CD14-positive monocyte (primary cell): ENCODE measurements at regions not wholly inside any gene's neighbourhood (a gene's known extent, or its start where the extent isn't known, plus 50 kb on each side); places are given as distances from the start of the nearest gene placed in this dataset.
A peak's percentile ranks its signal among the peaks of the same experiment; 100 is the strongest.

ENCODE experiments used
- DNase-seq, 3 donors: peaks; one replicate each; pipeline ENCODE4 v3.0.0-alpha.2; 2011 to 2022
- H2AFZ ChIP-seq: 2 replicates; pipeline ENCODE4 v1.6.0; 2012; ENCODE audit warnings: mild to moderate bottlenecking, low read depth, low read length, inconsistent platforms; ENCODE audit not compliant: insufficient read depth, poor library complexity, severe bottlenecking
- H3K27ac ChIP-seq, 2 donors: 1 replicate in 1 of 2; 2 replicates in 1 of 2; pipeline ENCODE4 v1.5.1; 2012 to 2013; ENCODE audit warnings: low read length in 2 of 2, control low read depth in 1 of 2, inconsistent platforms in 1 of 2, low read depth in 1 of 2, mild to moderate bottlenecking in 1 of 2
- H3K27me3 ChIP-seq, 2 donors: one replicate each; pipeline versions ENCODE4 v1.6.0 to v1.6.1; 2011 to 2013; ENCODE audit warnings: low read length in 2 of 2; ENCODE audit not compliant: control insufficient read depth in 2 of 2, insufficient read depth in 2 of 2
- H3K36me3 ChIP-seq, 2 donors: replicated peaks in 1 of 2; 1 replicate in 1 of 2; 2 replicates in 1 of 2; pipeline versions ENCODE4 v1.5.1 to v1.6.1; 2012 to 2013; ENCODE audit warnings: low read length in 2 of 2, control low read depth in 1 of 2, inconsistent platforms in 1 of 2, mild to moderate bottlenecking in 1 of 2; ENCODE audit not compliant: insufficient read depth in 2 of 2, control insufficient read depth in 1 of 2
- H3K4me1 ChIP-seq, 2 donors: 1 replicate in 1 of 2; 2 replicates in 1 of 2; pipeline versions ENCODE4 v1.5.1 to v1.6.1; 2012 to 2013; ENCODE audit warnings: low read length in 2 of 2, control low read depth in 1 of 2, inconsistent platforms in 1 of 2, mild to moderate bottlenecking in 1 of 2, moderate library complexity in 1 of 2; ENCODE audit not compliant: insufficient read depth in 2 of 2, control insufficient read depth in 1 of 2
- H3K4me2 ChIP-seq: replicated peaks from 2 replicates; pipeline ENCODE3; 2012; ENCODE audit warnings: low read length, moderate library complexity, mild to moderate bottlenecking; ENCODE audit not compliant: poor library complexity, severe bottlenecking; ENCODE audit errors: extremely low read depth
- H3K4me3 ChIP-seq, 3 experiments: fragments of 200-600 bp in 1 of 3; sonication (generic) in 1 of 3; replicated peaks in 1 of 3; 1 replicate in 2 of 3; 2 replicates in 1 of 3; pipeline ENCODE4 v1.5.1; 2011 to 2013; ENCODE audit warnings: low read length in 3 of 3, mild to moderate bottlenecking in 3 of 3, control low read depth in 2 of 3, low read depth in 2 of 3, inconsistent platforms in 1 of 3, moderate library complexity in 1 of 3
- H3K79me2 ChIP-seq: 2 replicates; pipeline ENCODE4 v1.6.0; 2012; ENCODE audit warnings: mild to moderate bottlenecking, control low read depth, inconsistent platforms, low read length, moderate library complexity; ENCODE audit not compliant: insufficient read depth
- H3K9ac ChIP-seq: 2 replicates; pipeline ENCODE4 v1.6.0; 2017; ENCODE audit warnings: low read length, mild to moderate bottlenecking; ENCODE audit not compliant: insufficient read depth, poor library complexity, severe bottlenecking
- H3K9me3 ChIP-seq, 2 donors: replicated peaks in 1 of 2; 1 replicate in 1 of 2; 2 replicates in 1 of 2; pipeline versions ENCODE4 v1.5.1 to v1.6.1; 2012 to 2013; ENCODE audit warnings: low read length in 2 of 2, control low read depth in 1 of 2; ENCODE audit not compliant: control insufficient read depth in 1 of 2, insufficient read depth in 1 of 2
- H4K20me1 ChIP-seq: 2 replicates; pipeline ENCODE4 v1.6.0; 2012; ENCODE audit warnings: mild to moderate bottlenecking, low read length, control low read depth, moderate library complexity; ENCODE audit not compliant: insufficient read depth
- H3K27ac Mint-ChIP-seq, 7 donors: one replicate each; pipeline ENCODE4 v1.8.0; 2020; ENCODE audit warnings: mild to moderate bottlenecking in 7 of 7, mixed read lengths in 7 of 7, moderate library complexity in 6 of 7, inconsistent platforms in 2 of 7
- H3K27me3 Mint-ChIP-seq, 3 donors: one replicate each; pipeline ENCODE4 v1.8.0; 2021 to 2022; ENCODE audit warnings: low read depth in 3 of 3, mild to moderate bottlenecking in 3 of 3, mixed read lengths in 3 of 3, moderate library complexity in 3 of 3, inconsistent platforms in 1 of 3
- H3K36me3 Mint-ChIP-seq, 2 donors: one replicate each; pipeline ENCODE4 v1.8.0; 2020; ENCODE audit warnings: mixed read lengths in 2 of 2, inconsistent platforms in 1 of 2, mild to moderate bottlenecking in 1 of 2
- H3K4me1 Mint-ChIP-seq: one replicate; pipeline ENCODE4 v1.8.0; 2020; ENCODE audit warnings: mild to moderate bottlenecking, mixed read lengths
- H3K4me3 Mint-ChIP-seq, 2 donors: one replicate each; pipeline ENCODE4 v1.8.0; 2020; ENCODE audit warnings: mild to moderate bottlenecking in 2 of 2, mixed read lengths in 2 of 2, moderate library complexity in 1 of 2
- H3K9me3 Mint-ChIP-seq, 7 donors: one replicate each; pipeline ENCODE4 v1.8.0; 2020 to 2022; ENCODE audit warnings: mixed read lengths in 7 of 7, mild to moderate bottlenecking in 6 of 7, moderate library complexity in 6 of 7, inconsistent platforms in 2 of 7
- WGBS: methylation state at CpG from one replicate; pipeline ENCODE4 v1.1.5; 2013; ENCODE audit warnings: missing lambda C conversion rate; ENCODE audit not compliant: insufficient coverage; 5-methylcytosine and 5-hydroxymethylcytosine counted together
- intact Hi-C, 2 donors: fragments of 100-400 bp; cut with micrococcal nuclease; formaldehyde crosslinking; loops; one replicate each; pipeline versions ENCODE4 v1.15.0 to v1.15.1; 2023
- TF ChIP-seq, protein P1 (sequence below): fragments of 200-600 bp; IDR thresholded peaks from one replicate; pipeline ENCODE4 v1.8.0; 2022; ENCODE audit warnings: antibody characterized with exemption, mild to moderate bottlenecking

DNA sequence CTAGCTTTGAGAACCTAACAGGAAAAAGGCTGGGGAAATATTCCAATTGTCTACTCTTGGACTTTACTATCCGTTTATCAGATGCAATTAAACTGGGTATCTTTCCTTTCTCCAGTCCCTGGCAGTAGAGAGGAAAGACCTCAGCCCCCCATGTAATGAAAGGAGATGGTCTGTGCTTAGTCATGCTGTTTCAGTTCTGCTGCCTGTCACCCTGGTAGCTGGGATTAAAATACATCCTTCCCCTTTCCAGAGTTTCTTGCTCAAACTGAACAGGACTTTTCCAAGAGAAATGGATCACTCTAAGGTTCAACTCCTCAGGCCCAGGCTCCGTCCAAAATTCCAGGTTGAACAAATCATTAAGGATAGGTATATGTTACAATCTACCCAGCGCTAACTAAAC is 202.9 kb downstream of the PTEN start:
- no peak overlapping the region for H3K9ac ChIP-seq
- H2AFZ ChIP-seq = no peak overlapping the region
- intact Hi-C loops = loop anchor here in 1 of 2 donors (5.0 kb wide), 1 partner anchor 41 kb away; no protein-coding TSS in a partner anchor
- H3K36me3 ChIP-seq = no peaks in the 10 kb centered on the region
- no CpG with 5 or more reads among the region's 3 CpGs for WGBS
- TF ChIP-seq, protein P1, sequence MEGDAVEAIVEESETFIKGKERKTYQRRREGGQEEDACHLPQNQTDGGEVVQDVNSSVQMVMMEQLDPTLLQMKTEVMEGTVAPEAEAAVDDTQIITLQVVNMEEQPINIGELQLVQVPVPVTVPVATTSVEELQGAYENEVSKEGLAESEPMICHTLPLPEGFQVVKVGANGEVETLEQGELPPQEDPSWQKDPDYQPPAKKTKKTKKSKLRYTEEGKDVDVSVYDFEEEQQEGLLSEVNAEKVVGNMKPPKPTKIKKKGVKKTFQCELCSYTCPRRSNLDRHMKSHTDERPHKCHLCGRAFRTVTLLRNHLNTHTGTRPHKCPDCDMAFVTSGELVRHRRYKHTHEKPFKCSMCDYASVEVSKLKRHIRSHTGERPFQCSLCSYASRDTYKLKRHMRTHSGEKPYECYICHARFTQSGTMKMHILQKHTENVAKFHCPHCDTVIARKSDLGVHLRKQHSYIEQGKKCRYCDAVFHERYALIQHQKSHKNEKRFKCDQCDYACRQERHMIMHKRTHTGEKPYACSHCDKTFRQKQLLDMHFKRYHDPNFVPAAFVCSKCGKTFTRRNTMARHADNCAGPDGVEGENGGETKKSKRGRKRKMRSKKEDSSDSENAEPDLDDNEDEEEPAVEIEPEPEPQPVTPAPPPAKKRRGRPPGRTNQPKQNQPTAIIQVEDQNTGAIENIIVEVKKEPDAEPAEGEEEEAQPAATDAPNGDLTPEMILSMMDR = no peak
- Mint-ChIP-seq H3K27me3 (no peaks in the 10 kb centered on the region), H3K9me3 (peaks cover 0 to 2% (median 0%) of the 10 kb centered on the region in 7 donors), H3K4me1 (peaks cover 94% of the 10 kb centered on the region), H3K27ac (peak overlapping the region; percentile 88 to 97 (median 96)), H3K36me3 (peaks cover 0 to 2% of the 10 kb centered on the region in 2 donors), H3K4me3 (peak overlapping the region; percentile 7 to 70)
- H3K4me1 ChIP-seq = peaks cover 99 to 100% of the 10 kb centered on the region in 2 donors
- no peaks in the 10 kb centered on the region for H3K27me3 ChIP-seq
- no peaks in the 10 kb centered on the region for H3K79me2 ChIP-seq
- H4K20me1 ChIP-seq = no peaks in the 10 kb centered on the region
- H3K9me3 ChIP-seq = no peaks in the 10 kb centered on the region
- peak overlapping the region; percentile 74 for H3K4me2 ChIP-seq
- H3K27ac ChIP-seq = peak overlapping the region; percentile 26 to 91
- DNase-seq = peak in 2 of 3 donors; percentile 42 to 61
- peak overlapping the region in 1 of 3 experiments; percentile 63 for H3K4me3 ChIP-seq

DNA sequence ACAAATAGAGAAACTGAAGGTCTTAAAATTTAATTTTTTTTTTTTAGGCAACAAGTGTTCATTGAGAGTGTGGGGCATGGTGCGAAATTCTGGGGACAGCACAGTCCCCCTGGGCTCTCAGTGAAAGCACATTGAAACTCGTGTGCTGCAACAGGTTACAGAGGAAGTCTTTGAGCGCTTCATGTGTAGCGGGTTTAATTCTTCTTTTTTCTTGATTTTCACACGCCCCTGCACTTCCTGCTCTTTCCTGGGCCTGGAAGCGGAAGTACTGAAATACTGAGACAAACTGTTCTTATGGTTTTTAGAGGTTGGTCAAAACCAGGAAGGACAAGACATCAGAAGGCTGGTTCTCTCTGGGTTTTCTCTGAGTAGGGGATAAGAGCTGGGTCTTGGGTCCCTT is 203.5 kb downstream of the PTEN start:
- Mint-ChIP-seq H3K27ac (peak overlapping the region; percentile 88 to 97 (median 96)), H3K4me1 (peaks cover 94% of the 10 kb centered on the region), H3K9me3 (peaks cover 0 to 2% (median 0%) of the 10 kb centered on the region in 7 donors), H3K4me3 (peak overlapping the region; percentile 45 to 70), H3K36me3 (peaks cover 0 to 2% of the 10 kb centered on the region in 2 donors), H3K27me3 (no peaks in the 10 kb centered on the region)
- TF ChIP-seq, protein P1 = no peak
- Histone ChIP-seq H3K4me3 (peak overlapping the region in 1 of 3 experiments; percentile 63), H3K79me2 (no peaks in the 10 kb centered on the region), H3K9ac (no peak overlapping the region), H3K27me3 (no peaks in the 10 kb centered on the region), H3K4me1 (peaks cover 99 to 100% of the 10 kb centered on the region in 2 donors), H3K4me2 (peak overlapping the region; percentile 74), H4K20me1 (no peaks in the 10 kb centered on the region), H3K36me3 (no peaks in the 10 kb centered on the region), H3K9me3 (no peaks in the 10 kb centered on the region), H2AFZ (no peak overlapping the region), H3K27ac (peak overlapping the region; percentile 26 to 91)
- intact Hi-C loops = loop anchor here in 1 of 2 donors (5.0 kb wide), 1 partner anchor 40 kb away; no protein-coding TSS in a partner anchor
- WGBS = 0% methylated on average over 2 of the region's 6 CpGs
- DNase-seq = peak; percentile 77 to 90 (median 89)
